ENCODE measurements at regions not wholly inside any gene's neighbourhood (a gene's known extent, or its start where the extent isn't known, plus 50 kb on each side); places are given as distances from the start of the nearest gene placed in this dataset.

DNA sequence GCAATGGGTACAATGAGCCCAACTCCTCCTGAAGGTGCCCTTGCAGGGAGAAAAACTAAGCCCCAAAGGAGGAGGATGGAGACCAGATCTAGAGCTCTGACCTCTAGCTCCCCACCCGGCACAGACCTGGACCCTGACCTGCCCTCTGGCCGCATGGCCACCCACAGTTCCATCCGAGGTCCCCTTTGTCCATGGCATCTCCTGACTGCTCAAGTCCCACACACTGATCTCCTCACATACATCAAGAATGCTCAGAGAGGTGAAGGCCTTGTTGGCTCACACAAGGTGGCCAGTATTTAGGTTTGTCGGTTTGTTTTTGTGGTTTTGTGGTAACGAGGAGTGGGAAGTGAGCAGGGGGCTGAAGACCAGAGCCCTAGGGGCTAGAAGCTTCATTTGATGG lies 423.5 kb upstream of the B3GAT1 start:
- no peak overlapping the region for H3K4me3 ChIP-seq (ENCODE audit: low read length)
- no peak for TF ChIP-seq CTCF (conservative IDR thresholded peaks at IDR 0.05; ENCODE audit: low read depth, low read length)

DNA sequence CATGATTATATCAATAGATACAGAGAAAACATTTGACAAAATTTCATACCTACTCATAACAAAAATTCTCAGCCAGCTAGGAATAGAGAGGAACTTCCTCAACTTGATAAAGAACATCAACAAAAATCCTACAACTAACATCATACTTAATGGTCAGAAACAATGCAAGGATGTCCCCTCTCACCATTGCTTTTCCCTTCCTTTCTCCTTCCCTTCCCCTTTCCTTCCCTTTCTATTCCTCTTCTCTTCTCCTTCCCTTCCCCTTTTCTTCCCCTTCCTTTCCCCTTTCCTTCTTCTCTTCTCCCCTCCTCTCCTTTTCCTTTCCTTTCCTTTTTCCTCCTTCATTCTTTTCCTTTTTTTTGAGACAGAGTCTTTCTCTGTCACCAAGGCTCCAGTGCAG lies 418.3 kb upstream of the B3GAT1 start:
- TF ChIP-seq CTCF (conservative IDR thresholded peaks at IDR 0.05; ENCODE audit: low read depth, low read length), result no peak
- H3K4me3 ChIP-seq (ENCODE audit: low read length), result no peak overlapping the region
- no peak for DNase-seq (ENCODE audit: low read depth)

More for the DNA sequence above, 423.5 kb upstream of the B3GAT1 start:
- no peak for DNase-seq (ENCODE audit: low read depth)

DNA sequence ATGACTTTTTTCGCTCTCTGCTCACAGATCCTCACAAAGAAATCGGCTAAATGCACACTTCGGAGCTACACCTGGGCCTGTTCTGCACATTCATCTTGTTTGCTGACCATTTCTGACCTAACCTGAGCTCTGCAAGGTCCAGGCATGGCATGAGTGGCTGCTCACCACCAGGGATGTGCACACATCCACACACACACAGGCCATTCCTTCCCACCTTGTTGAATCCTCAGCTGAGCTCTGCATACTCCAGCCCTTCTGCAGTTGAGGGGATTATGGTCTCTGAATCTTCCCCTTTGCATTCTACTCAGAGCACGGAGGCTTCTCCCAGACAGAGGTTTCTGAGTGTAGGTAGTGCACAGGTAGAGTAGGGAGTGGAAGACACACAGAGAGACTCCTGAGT lies 411.9 kb upstream of the B3GAT1 start:
- DNase-seq (ENCODE audit: low read depth), result no peak
- H3K4me3 ChIP-seq (ENCODE audit: low read length), result no peak overlapping the region
- no peak for TF ChIP-seq CTCF (conservative IDR thresholded peaks at IDR 0.05; ENCODE audit: low read depth, low read length)

DNA sequence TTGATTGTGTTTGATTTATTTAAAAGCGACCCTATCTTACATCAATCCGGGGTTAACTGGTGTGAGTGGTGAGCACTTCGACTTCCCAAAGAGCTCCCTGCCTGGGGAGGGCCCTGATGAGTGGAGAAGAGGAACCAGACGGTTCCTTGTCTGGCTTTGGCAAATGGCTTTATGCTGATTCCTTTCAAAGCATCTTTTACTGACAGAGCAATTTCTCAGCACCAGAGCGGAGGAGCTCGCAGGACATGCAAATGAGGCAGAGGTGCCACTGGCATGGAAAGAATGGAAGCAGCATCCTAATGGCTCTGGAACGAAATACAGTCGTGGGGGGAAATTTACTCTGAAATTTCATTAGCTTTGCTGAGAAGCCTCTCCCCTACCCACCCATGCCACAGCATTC lies 410.9 kb upstream of the B3GAT1 start:
- no peak for TF ChIP-seq CTCF (conservative IDR thresholded peaks at IDR 0.05; ENCODE audit: low read depth, low read length)
- no peak overlapping the region for H3K4me3 ChIP-seq (ENCODE audit: low read length)
- DNase-seq (ENCODE audit: low read depth), result no peak

GRCh38 chr11:134821422-134821821 lies 409.4 kb upstream of the B3GAT1 start:
- no peak overlapping the region for H3K4me3 ChIP-seq (ENCODE audit: low read length)
- DNase-seq (ENCODE audit: low read depth), result no peak
- TF ChIP-seq CTCF (conservative IDR thresholded peaks at IDR 0.05; ENCODE audit: low read depth, low read length), result no peak

- no peak for TF ChIP-seq CTCF (conservative IDR thresholded peaks at IDR 0.05; ENCODE audit: low read depth, low read length)
- no peak overlapping the region for H3K4me3 ChIP-seq (ENCODE audit: low read length)
- DNase-seq (ENCODE audit: low read depth), result no peak
These were observed 407.0 kb upstream of the B3GAT1 start for GRCh38 chr11:134819041-134819440.

- no peak for DNase-seq (ENCODE audit: low read depth)
- no peak for TF ChIP-seq CTCF (conservative IDR thresholded peaks at IDR 0.05; ENCODE audit: low read depth, low read length)
- H3K4me3 ChIP-seq (ENCODE audit: low read length), result no peak overlapping the region
These were observed 406.5 kb upstream of the B3GAT1 start for GRCh38 chr11:134818516-134818915.
